ENCODE measurements at regions not wholly inside any gene's neighbourhood (a gene's known extent, or its start where the extent isn't known, plus 50 kb on each side); places are given as distances from the start of the nearest gene placed in this dataset.

DNA sequence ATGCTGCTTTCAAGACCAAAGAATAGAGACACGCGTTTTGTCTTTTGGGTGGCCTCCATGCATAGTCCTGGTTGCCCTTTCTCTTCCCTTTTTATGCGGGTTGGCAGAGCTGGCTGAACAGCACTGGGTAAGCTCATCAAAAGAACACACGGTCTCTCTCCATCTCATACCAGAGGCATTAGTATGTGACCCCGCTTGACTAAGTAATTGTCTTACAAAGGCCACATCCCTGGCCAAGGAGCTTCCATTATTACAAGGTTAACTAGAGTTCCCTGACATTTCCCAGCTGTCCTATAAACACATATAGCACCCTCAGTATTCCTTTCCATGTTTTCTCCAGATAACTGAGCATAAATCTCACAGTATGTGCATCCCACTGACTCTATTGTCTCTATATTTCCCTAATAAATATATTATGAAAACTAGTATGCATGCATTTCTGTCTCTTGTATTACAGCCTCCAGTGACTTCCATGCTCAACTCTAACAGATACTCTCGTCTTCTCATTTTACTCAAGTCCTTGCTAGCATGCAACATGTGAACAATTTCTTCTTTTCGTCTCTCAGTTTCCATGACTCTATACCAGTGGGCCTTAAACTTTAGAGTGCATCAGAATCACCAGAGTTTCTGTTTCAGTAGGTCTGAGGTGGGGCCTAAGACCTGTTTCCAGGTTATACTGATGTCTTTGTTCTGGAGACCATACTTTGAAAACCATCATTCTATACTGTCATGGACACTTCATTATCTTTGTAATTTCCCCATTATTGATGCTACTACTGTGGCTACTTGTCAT is 247.7 kb upstream of the ARSJ start:
- Histone ChIP-seq H3K4me1 (ENCODE audit: low read depth) (no peaks in the 10 kb centered on the region), H3K4me3 (no peak overlapping the region), H3K9me3 (no peaks in the 10 kb centered on the region), H3K36me3 (ENCODE audit: low read depth) (no peaks in the 10 kb centered on the region)
- no peak for ATAC-seq
- no peak for DNase-seq
- intact Hi-C loops (cut with DNase I, micrococcal nuclease), result no loop called here
- TF ChIP-seq, protein P1, sequence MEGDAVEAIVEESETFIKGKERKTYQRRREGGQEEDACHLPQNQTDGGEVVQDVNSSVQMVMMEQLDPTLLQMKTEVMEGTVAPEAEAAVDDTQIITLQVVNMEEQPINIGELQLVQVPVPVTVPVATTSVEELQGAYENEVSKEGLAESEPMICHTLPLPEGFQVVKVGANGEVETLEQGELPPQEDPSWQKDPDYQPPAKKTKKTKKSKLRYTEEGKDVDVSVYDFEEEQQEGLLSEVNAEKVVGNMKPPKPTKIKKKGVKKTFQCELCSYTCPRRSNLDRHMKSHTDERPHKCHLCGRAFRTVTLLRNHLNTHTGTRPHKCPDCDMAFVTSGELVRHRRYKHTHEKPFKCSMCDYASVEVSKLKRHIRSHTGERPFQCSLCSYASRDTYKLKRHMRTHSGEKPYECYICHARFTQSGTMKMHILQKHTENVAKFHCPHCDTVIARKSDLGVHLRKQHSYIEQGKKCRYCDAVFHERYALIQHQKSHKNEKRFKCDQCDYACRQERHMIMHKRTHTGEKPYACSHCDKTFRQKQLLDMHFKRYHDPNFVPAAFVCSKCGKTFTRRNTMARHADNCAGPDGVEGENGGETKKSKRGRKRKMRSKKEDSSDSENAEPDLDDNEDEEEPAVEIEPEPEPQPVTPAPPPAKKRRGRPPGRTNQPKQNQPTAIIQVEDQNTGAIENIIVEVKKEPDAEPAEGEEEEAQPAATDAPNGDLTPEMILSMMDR (IDR thresholded peaks at IDR 0.05), result no peak

DNA sequence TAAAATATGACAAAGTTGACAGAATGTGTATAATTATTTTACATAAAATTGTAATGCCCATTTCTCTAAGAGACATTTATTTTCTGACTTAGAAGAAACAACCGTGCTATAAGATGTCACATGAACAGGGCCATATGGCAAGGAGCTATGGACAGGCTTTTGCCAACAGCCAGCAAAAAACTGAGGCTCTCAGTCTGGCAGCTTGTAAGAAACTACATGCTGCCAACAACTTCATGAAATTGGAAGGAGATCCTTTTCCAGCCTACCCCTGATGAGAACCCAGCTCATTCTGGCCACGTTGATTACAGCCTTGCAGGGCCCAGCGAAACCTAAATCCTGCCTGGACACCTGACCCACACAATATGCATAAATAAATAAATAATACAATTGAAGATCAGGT is 250.3 kb upstream of the ARSJ start:
- DNase-seq (no peak), ATAC-seq (no peak)
- Histone ChIP-seq H3K4me1 (ENCODE audit: low read depth) (no peaks in the 10 kb centered on the region), H3K4me3 (no peak overlapping the region), H3K9me3 (no peaks in the 10 kb centered on the region), H3K36me3 (ENCODE audit: low read depth) (no peaks in the 10 kb centered on the region)
- intact Hi-C loops (cut with DNase I, micrococcal nuclease), result no loop called here
- TF ChIP-seq, protein P1 (IDR thresholded peaks at IDR 0.05), result no peak

DNA sequence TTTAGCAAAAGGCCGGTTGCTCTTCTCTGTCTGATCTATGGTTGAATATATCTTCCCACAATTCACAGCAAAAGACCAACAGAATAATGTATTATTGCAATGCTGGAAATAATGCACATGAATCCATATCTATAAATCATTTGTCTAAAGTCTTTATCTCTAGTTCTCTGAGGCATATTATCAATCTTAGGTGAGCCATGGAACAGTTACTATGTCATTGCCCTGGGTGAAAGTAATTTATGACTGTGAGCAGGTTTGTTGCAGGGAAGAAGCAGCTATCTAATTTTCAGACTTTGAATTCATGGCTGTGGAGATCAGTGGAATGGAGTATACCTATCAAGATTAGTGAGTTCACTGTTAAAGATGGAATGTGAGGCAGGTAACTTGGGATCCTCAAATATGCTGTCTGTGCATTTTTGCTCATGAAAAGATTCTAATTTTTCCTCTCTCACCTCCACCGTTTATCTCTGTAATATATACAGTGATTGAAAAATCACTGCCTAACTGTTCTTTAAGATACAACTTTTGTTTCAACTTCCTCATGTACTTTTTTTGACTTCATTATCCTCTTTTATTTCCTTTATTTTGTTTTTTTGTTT is 256.8 kb upstream of the ARSJ start:
- no peak for ATAC-seq
- Histone ChIP-seq H3K9me3 (no peaks in the 10 kb centered on the region), H3K4me1 (ENCODE audit: low read depth) (no peaks in the 10 kb centered on the region), H3K36me3 (ENCODE audit: low read depth) (no peaks in the 10 kb centered on the region), H3K4me3 (no peak overlapping the region)
- DNase-seq, result no peak
- TF ChIP-seq, protein P1 (IDR thresholded peaks at IDR 0.05), result no peak
- intact Hi-C loops (cut with DNase I, micrococcal nuclease), result no loop called here

DNA sequence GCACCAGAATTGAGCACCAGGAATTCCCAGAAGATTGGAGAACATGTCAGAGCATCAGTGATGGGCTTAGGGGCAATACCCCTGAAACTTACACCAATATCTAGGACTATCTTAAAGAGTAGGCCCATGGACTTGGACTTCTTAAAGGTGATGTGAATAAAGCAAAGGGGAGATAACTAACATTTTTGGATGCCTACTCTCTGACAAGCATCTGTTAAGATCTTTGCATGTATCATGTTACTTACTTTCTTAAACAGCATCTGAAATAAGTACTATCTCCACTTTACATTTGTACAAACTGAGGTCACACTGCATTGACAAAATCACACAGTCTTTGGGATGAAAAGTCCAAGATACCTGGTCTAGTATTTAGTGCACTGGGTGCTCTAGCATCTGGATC is 258.6 kb upstream of the ARSJ start:
- TF ChIP-seq, protein P1 (IDR thresholded peaks at IDR 0.05), result no peak
- DNase-seq (no peak), ATAC-seq (no peak)
- intact Hi-C loops (cut with DNase I, micrococcal nuclease), result no loop called here
- H3K36me3 ChIP-seq (ENCODE audit: low read depth), result no peaks in the 10 kb centered on the region
- no peaks in the 10 kb centered on the region for H3K9me3 ChIP-seq
- H3K4me3 ChIP-seq, result no peak overlapping the region
- H3K4me1 ChIP-seq (ENCODE audit: low read depth), result no peaks in the 10 kb centered on the region

DNA sequence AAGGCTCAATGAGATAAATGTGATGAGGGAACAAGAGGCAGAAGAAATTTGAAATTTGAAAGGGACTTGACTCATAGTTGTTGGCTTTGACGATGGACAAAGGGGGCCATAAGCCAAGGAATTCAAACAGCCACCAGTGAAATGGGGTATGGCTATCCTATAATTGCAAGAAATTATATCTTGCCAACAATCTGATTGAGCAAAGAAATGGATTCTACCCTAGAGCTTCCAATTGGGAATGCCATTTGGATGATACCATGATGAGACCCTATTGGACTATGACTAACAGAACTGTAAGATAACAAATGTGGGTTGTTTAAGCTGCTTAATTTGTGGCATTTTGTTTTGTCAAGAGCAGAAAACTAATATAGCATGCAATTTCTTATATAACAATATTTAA is 270.1 kb upstream of the ARSJ start:
- Histone ChIP-seq H3K9me3 (no peaks in the 10 kb centered on the region), H3K4me1 (ENCODE audit: low read depth) (no peaks in the 10 kb centered on the region), H3K4me3 (no peak overlapping the region), H3K36me3 (ENCODE audit: low read depth) (no peaks in the 10 kb centered on the region)
- intact Hi-C loops (cut with DNase I, micrococcal nuclease), result no loop called here
- TF ChIP-seq, protein P1 (IDR thresholded peaks at IDR 0.05), result no peak
- DNase-seq (no peak), ATAC-seq (no peak)
